Karpas-422 (cell line): ENCODE measurements at regions not wholly inside any gene's neighbourhood (a gene's known extent, or its start where the extent isn't known, plus 50 kb on each side); places are given as distances from the start of the nearest gene placed in this dataset.

ENCODE experiments used
- DNase-seq: peaks from one replicate; pipeline ENCODE4 v3.0.0-alpha.2; 2015
- H2AFZ ChIP-seq: fragments of 200-600 bp; sonication (generic); 2 replicates; pipeline ENCODE4 v1.6.1; 2014; ENCODE audit warnings: antibody characterized with exemption, low read length, mixed read lengths
- H3K27ac ChIP-seq: fragments of 200-600 bp; sonication (generic); 2 replicates; pipeline ENCODE4 v1.5.1; 2014; ENCODE audit warnings: mild to moderate bottlenecking, low read length, moderate library complexity
- H3K27me3 ChIP-seq: fragments of 200-600 bp; sonication (generic); 2 replicates; pipeline ENCODE4 v1.6.1; 2014; ENCODE audit warnings: low read length, mixed read lengths
- H3K36me3 ChIP-seq: fragments of 200-600 bp; sonication (generic); 2 replicates; pipeline ENCODE4 v1.6.1; 2014; ENCODE audit warnings: low read length, mixed read lengths; ENCODE audit not compliant: insufficient read depth
- H3K4me1 ChIP-seq: fragments of 200-600 bp; sonication (generic); 2 replicates; pipeline ENCODE4 v1.6.1; 2014; ENCODE audit warnings: mild to moderate bottlenecking, low read length, mixed read lengths
- H3K4me2 ChIP-seq: fragments of 200-600 bp; sonication (generic); 2 replicates; pipeline ENCODE4 v1.6.1; 2014; ENCODE audit warnings: low read length, low read depth, mild to moderate bottlenecking; ENCODE audit not compliant: poor library complexity, severe bottlenecking
- H3K4me3 ChIP-seq: fragments of 200-600 bp; sonication (generic); 2 replicates; pipeline ENCODE4 v1.5.1; 2014; ENCODE audit warnings: mild to moderate bottlenecking, antibody characterized with exemption, low read length, mixed read lengths
- H3K79me2 ChIP-seq: fragments of 200-600 bp; sonication (generic); 2 replicates; pipeline ENCODE4 v1.6.1; 2014; ENCODE audit warnings: mild to moderate bottlenecking, low read length, mixed read lengths
- H3K9ac ChIP-seq: fragments of 200-600 bp; sonication (generic); 2 replicates; pipeline ENCODE4 v1.6.0; 2014; ENCODE audit warnings: low read length
- H3K9me2 ChIP-seq: fragments of 200-600 bp; sonication (generic), shearing (Covaris generic); replicated peaks from 2 replicates; pipeline ENCODE4 v1.6.0; 2014; ENCODE audit warnings: mild to moderate bottlenecking, low read length, moderate library complexity; ENCODE audit not compliant: insufficient read depth
- H3K9me3 ChIP-seq: fragments of 300-700, 200-600 bp; sonication (generic); 2 replicates; pipeline ENCODE4 v1.6.1; 2014; ENCODE audit warnings: low read length, mixed read lengths
- H4K20me1 ChIP-seq: fragments of 200-600 bp; sonication (generic); 2 replicates; pipeline ENCODE4 v1.6.1; 2014; ENCODE audit warnings: mild to moderate bottlenecking, antibody characterized with exemption, low read length, low read depth; ENCODE audit not compliant: insufficient read depth

DNA sequence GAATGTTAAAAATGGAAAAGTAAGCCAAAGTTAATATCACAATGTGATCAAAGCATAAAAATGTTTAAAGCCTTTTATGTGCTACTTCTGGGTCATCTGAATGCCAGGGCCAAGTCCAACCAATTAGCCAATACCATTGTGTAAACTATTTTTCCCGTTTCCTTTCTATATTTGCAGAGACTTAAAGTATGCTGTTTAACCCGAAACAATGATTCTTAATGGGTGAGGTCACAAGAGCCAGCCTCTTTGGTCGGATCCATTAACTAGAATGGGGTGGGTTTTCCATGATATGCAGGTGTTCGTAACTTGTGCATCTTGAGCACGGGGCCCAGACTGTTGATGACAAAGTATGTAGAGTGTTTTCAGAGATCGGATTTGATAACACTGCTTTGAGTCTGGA, 111.3 kb upstream of the IGFBP3 start:
- H4K20me1 ChIP-seq, result no peaks in the 10 kb centered on the region
- H3K27me3 ChIP-seq, result no peaks in the 10 kb centered on the region
- no peak for DNase-seq
- H3K79me2 ChIP-seq, result no peaks in the 10 kb centered on the region
- no peak overlapping the region for H2AFZ ChIP-seq
- H3K9me2 ChIP-seq, result no peaks in the 10 kb centered on the region
- no peak overlapping the region for H3K27ac ChIP-seq
- H3K9me3 ChIP-seq, result no peaks in the 10 kb centered on the region
- H3K36me3 ChIP-seq, result no peaks in the 10 kb centered on the region
- no peak overlapping the region for H3K4me3 ChIP-seq
- no peak overlapping the region for H3K9ac ChIP-seq
- no peaks in the 10 kb centered on the region for H3K4me1 ChIP-seq
- H3K4me2 ChIP-seq, result no peak overlapping the region

DNA sequence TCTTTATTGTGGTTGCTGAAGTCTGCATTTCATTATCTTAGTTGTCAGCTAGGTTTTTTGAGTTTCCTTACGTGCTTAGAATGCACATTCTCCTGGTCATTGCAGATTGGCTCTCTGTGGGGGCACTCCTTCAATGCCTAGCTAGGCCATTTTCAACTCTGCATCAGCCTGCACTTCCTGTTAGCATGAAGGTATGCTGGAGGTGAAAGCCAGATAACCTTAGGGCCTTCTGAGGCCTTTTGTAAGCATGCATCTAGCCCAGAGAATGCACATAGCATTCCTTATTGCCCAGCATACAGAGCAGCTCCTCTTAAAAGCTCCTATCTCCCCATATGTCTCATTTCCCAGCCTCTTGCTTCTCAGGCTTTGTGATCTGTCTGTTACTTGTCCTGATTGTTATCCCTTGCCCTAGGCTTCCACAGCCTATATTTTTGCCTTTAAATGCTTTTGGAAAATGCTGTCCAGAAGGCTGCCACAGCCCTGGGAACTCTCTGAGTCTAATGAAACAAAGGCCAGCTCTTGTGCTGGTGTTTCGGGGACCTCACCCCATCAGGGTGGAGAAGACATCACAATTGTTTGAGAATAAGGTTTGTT, 108.1 kb upstream of the IGFBP3 start:
- DNase-seq, result no peak
- H3K9ac ChIP-seq, result no peak overlapping the region
- H3K27me3 ChIP-seq, result no peaks in the 10 kb centered on the region
- H3K79me2 ChIP-seq, result no peaks in the 10 kb centered on the region
- no peaks in the 10 kb centered on the region for H3K4me1 ChIP-seq
- H4K20me1 ChIP-seq, result no peaks in the 10 kb centered on the region
- no peak overlapping the region for H3K4me2 ChIP-seq
- no peak overlapping the region for H3K27ac ChIP-seq
- no peaks in the 10 kb centered on the region for H3K36me3 ChIP-seq
- H2AFZ ChIP-seq, result no peak overlapping the region
- H3K4me3 ChIP-seq, result no peak overlapping the region
- no peaks in the 10 kb centered on the region for H3K9me2 ChIP-seq
- no peaks in the 10 kb centered on the region for H3K9me3 ChIP-seq

DNA sequence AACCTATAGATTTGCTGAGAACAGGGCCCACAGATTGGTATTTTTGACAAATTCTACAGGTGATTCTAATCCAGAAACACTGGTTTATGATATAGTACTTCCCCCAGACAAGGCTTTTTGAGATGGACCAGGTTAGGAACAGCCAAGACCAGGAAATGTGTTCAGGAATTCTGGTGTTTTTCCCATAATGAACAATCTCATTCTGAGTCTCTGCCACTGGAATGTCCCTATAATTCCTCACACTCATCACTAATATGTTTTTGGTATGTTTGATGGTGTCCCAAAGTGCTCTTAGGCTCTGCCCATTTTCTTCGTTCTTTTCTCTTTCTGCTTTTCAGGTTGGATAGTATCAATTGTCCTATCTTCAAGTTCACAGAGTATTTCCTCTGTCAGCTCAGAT, 107.2 kb upstream of the IGFBP3 start:
- Histone ChIP-seq H3K27me3 (no peaks in the 10 kb centered on the region), H3K4me3 (no peak overlapping the region), H3K4me2 (no peak overlapping the region), H3K4me1 (no peaks in the 10 kb centered on the region), H3K9ac (no peak overlapping the region), H3K79me2 (no peaks in the 10 kb centered on the region), H4K20me1 (no peaks in the 10 kb centered on the region), H3K36me3 (no peaks in the 10 kb centered on the region), H2AFZ (no peak overlapping the region), H3K27ac (no peak overlapping the region), H3K9me3 (no peaks in the 10 kb centered on the region), H3K9me2 (no peaks in the 10 kb centered on the region)
- DNase-seq, result no peak

DNA sequence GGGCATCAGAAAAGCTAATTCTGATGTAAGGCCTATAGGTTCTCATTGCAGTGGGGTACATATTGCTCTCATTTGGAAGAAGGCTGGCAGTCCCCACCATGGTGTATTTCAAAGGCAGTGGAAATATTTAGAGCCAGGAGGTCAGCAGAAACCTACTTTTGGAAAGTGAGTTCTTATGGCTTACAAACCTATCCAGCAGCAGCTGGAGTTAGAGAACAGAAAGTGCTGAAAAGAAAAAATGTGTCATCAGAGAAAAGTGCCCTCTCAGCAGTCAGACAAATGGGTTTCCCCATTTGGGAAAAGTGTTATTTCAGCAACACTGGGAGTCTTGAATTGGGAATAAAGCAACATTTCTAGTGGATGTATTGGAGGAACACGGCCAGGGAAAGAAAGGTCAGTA, 105.7 kb upstream of the IGFBP3 start:
- Histone ChIP-seq H3K9me3 (no peaks in the 10 kb centered on the region), H3K9me2 (no peaks in the 10 kb centered on the region)

DNA sequence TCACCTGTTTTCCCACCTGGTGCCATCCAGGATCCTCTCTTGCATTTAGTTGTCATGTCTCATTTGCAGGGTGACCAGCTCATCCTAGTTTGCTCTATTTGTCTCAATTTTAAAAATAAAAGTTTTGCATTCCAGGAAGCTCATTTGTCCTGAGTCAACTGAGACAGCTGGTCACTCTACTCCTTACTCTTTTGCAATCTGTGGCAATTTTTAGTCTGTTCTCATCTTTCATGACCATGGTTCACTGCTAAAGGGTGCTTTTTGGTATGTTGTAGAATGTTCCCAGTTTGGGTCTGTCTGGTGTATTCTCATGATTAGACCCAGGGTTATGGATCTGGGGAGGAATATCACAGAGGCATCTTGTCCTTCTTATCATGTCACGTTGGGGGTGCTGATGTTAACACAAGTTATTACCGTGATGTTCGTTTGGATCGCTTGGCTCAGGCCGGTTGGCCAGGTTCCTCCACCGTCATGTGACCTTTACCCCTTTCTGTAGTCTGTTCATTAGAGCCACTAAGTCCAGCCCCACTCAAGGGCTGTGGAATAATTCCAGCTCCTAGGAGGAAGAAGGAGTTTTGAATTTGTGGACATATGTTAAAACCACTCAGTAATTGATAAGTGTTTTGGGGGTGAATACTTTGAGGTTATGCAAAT, 103.3 kb upstream of the IGFBP3 start:
- Histone ChIP-seq H3K79me2 (no peaks in the 10 kb centered on the region), H3K27me3 (no peaks in the 10 kb centered on the region), H3K27ac (no peak overlapping the region), H3K4me1 (no peaks in the 10 kb centered on the region), H3K9me3 (no peaks in the 10 kb centered on the region), H3K4me3 (no peak overlapping the region), H3K36me3 (no peaks in the 10 kb centered on the region), H4K20me1 (no peaks in the 10 kb centered on the region), H3K4me2 (no peak overlapping the region), H3K9me2 (no peaks in the 10 kb centered on the region), H3K9ac (no peak overlapping the region), H2AFZ (no peak overlapping the region)
- DNase-seq, result no peak

More for the DNA sequence above, 105.7 kb upstream of the IGFBP3 start:
- H2AFZ ChIP-seq, result no peak overlapping the region
- H3K9ac ChIP-seq, result no peak overlapping the region
- DNase-seq, result no peak
- H3K27me3 ChIP-seq, result no peaks in the 10 kb centered on the region
- no peak overlapping the region for H3K4me3 ChIP-seq
- no peaks in the 10 kb centered on the region for H3K4me1 ChIP-seq
- no peak overlapping the region for H3K27ac ChIP-seq
- H3K36me3 ChIP-seq, result no peaks in the 10 kb centered on the region
- no peaks in the 10 kb centered on the region for H4K20me1 ChIP-seq
- H3K79me2 ChIP-seq, result no peaks in the 10 kb centered on the region
- H3K4me2 ChIP-seq, result no peak overlapping the region

DNA sequence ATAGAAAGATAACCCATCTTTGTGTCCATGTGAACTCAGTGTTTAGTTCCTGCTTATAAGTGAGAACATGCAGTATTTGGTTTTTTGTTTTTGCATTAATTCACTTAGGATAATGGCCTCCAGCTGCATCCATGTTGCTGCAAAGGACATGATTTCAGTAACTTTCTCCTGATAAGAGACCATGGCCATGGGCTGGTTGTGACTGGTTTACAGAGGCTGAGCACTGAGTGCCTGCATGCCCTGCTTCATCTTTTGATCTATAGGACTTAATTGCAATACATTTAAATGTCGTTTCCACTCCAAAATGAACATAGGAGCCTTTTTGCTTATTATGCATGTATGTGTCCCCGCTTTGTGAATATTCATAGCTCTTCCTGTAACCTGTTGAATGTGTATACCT, 101.3 kb upstream of the IGFBP3 start:
- Histone ChIP-seq H3K9ac (no peak overlapping the region), H3K4me2 (no peak overlapping the region), H3K9me3 (no peaks in the 10 kb centered on the region), H2AFZ (no peak overlapping the region), H3K27ac (no peak overlapping the region), H3K4me1 (no peaks in the 10 kb centered on the region), H3K36me3 (no peaks in the 10 kb centered on the region), H3K27me3 (no peaks in the 10 kb centered on the region), H3K79me2 (no peaks in the 10 kb centered on the region), H4K20me1 (no peaks in the 10 kb centered on the region), H3K4me3 (no peak overlapping the region), H3K9me2 (no peaks in the 10 kb centered on the region)
- no peak for DNase-seq

DNA sequence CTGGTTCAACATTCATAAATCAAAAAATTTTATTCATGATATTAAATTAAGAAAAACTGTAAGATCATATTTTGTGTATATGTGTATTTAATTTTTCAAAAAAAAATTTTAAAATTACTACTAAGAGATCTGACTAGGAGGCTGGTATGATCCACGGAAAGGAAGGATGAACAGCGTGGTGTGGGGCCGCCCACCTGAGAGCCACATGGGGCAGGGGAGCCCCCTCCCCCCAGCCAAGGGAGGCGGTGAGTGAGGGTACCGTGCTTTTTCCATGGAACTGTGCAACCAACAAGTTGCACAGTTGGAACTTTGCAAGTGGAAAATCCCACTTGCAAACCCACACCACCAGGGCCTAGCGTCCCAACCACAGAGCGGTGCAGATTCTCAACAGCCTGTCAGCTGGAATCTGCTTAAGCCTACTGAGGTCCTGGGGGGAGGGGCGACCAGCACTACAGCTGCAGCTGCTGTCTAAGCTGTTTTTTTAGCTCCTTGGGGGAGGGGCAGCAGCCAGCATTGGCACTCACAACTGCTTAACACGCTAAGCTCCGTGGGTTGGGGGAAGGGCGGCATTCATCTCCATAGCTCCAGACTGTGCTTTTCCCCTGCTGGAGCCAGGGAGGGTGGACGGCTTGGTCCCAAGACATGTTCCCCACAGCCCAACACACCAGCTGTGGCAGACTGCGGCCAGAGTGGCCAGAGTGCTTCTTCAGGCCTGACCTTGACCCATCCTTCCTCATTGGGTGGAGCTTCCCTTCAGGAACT, 94.2 kb upstream of the IGFBP3 start:
- no peak overlapping the region for H3K27ac ChIP-seq
- H3K4me1 ChIP-seq, result no peaks in the 10 kb centered on the region
- no peaks in the 10 kb centered on the region for H3K27me3 ChIP-seq
- H3K4me3 ChIP-seq, result no peak overlapping the region
- H3K36me3 ChIP-seq, result no peaks in the 10 kb centered on the region
- no peaks in the 10 kb centered on the region for H3K9me3 ChIP-seq
- no peak overlapping the region for H3K9ac ChIP-seq
- no peaks in the 10 kb centered on the region for H3K9me2 ChIP-seq
- no peaks in the 10 kb centered on the region for H3K79me2 ChIP-seq
- DNase-seq, result no peak
- H3K4me2 ChIP-seq, result no peak overlapping the region
- no peak overlapping the region for H2AFZ ChIP-seq
- no peaks in the 10 kb centered on the region for H4K20me1 ChIP-seq

DNA sequence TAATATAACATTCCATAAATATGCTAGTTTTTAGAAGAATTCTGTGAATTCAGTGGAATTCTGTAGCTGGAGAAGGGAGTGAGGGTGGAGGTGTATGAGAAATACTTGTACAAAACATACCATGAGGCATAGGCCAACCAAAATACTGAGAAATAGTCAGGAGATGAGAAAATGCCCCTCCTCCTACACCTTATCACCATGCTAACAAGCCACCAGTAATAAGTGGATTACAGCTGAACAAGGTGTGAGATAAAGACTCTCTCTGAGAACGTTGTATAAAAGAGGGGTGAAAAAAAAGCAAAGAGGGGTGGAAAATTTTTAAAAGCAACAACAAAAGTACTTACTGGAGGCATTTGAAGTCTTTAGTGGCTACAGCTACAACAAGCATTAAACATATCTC, 90.4 kb upstream of the IGFBP3 start:
- no peak for DNase-seq
- Histone ChIP-seq H2AFZ (no peak overlapping the region), H3K4me2 (no peak overlapping the region), H3K4me3 (no peak overlapping the region), H3K36me3 (no peaks in the 10 kb centered on the region), H4K20me1 (no peaks in the 10 kb centered on the region), H3K9me2 (no peaks in the 10 kb centered on the region), H3K27me3 (no peaks in the 10 kb centered on the region), H3K4me1 (no peaks in the 10 kb centered on the region), H3K79me2 (no peaks in the 10 kb centered on the region), H3K9ac (no peak overlapping the region), H3K27ac (no peak overlapping the region), H3K9me3 (no peaks in the 10 kb centered on the region)
